ENCODE measurements at regions not wholly inside any gene's neighbourhood (a gene's known extent, or its start where the extent isn't known, plus 50 kb on each side); places are given as distances from the start of the nearest gene placed in this dataset.

- no peak for TF ChIP-seq USF2 (IDR thresholded peaks at IDR 0.05)
- no peak for TF ChIP-seq CBX2 (IDR thresholded peaks at IDR 0.05; ENCODE audit: borderline replicate concordance, low read depth)
- no peak for TF ChIP-seq HMGXB4 (CRISPR knock-in tag; IDR thresholded peaks at IDR 0.05; ENCODE audit: borderline replicate concordance)
- TF ChIP-seq SREBF2 (IDR thresholded peaks at IDR 0.05), result no peak
- no peak for TF ChIP-seq JUNB (IDR thresholded peaks at IDR 0.05)
- TF ChIP-seq FOSL2 (IDR thresholded peaks at IDR 0.05), result no peak
- no peak for TF ChIP-seq FOSL2 (CRISPR knock-in tag; IDR thresholded peaks at IDR 0.05)
- TF ChIP-seq MAX (IDR thresholded peaks at IDR 0.05), result no peak
Observed at GRCh38 chr5:15993334-15993733, 186.3 kb downstream of the MARCHF11 start (continued).

GRCh38 chr5:15992918-15993317 is 186.7 kb downstream of the MARCHF11 start:
- Histone ChIP-seq H3K4me1 (peaks cover 4% of the 10 kb centered on the region; the same call in 1 of the 3 replicates), H3K4me2 (peak overlapping the region; percentile 2; the same call in 1 of the 3 replicates), H3K9me3 (0 out of 3 replicates have a peak, but pooled peaks cover 3% of the 10 kb centered on the region), H3K4me3 (no peak overlapping the region), H3K27ac (no peak overlapping the region)
- no peak for FAIRE-seq
- POLR2A ChIA-PET, result no interaction called here
- CTCF ChIA-PET, result no interaction called here
- WGBS (ENCODE audit: missing lambda C conversion rate), result 13% methylated on average over 2 of the region's 2 CpGs
- no peak for TF ChIP-seq E2F6 (IDR thresholded peaks at IDR 0.05; ENCODE audit: borderline replicate concordance, low read depth)
- TF ChIP-seq HOXB5 (CRISPR knock-in tag; IDR thresholded peaks at IDR 0.05), result no peak
- no peak for TF ChIP-seq ELK1 (IDR thresholded peaks at IDR 0.05; ENCODE audit: low read depth, low read length)
- no peak for TF ChIP-seq EHMT2 (IDR thresholded peaks at IDR 0.05; ENCODE audit: low read depth)
- TF ChIP-seq FOSL2 (IDR thresholded peaks at IDR 0.05), result no peak
- TF ChIP-seq FOSL2 (CRISPR knock-in tag; IDR thresholded peaks at IDR 0.05), result peak; percentile 54
- TF ChIP-seq NFE2L2 (conservative IDR thresholded peaks at IDR 0.05; ENCODE audit: low read length), result peak; percentile 86
- no peak for TF ChIP-seq CEBPB (IDR thresholded peaks at IDR 0.05)
- no peak for TF ChIP-seq POLR2A (IDR thresholded peaks at IDR 0.05; ENCODE audit: low read length)
- TF ChIP-seq MAFK (IDR thresholded peaks at IDR 0.05; ENCODE audit: partially characterized antibody), result peak; percentile 98
- TF ChIP-seq JUN (IDR thresholded peaks at IDR 0.05), result no peak
- TF ChIP-seq MAX (IDR thresholded peaks at IDR 0.05), result no peak
- TF ChIP-seq NR3C1 (IDR thresholded peaks at IDR 0.05), result no peak
- no peak for TF ChIP-seq HES2 (IDR thresholded peaks at IDR 0.05)
- peak in 1 of 2 experiments; percentile 27 for DNase-seq (ENCODE audit: low read depth in 1 of 2, low spot score in 1 of 2)
- 0 out of 6 replicates have a peak, but pooled peaks of 1 of the 2 experiments have one; percentile 24 for ATAC-seq

GRCh38 chr5:15991586-15991985 is 188.0 kb downstream of the MARCHF11 start:
- POLR2A ChIA-PET, result no interaction called here
- CTCF ChIA-PET, result no interaction called here
- TF ChIP-seq TP53 (CRISPR knock-in tag; IDR thresholded peaks at IDR 0.05) (no peak), ELK1 (IDR thresholded peaks at IDR 0.05; ENCODE audit: low read depth, low read length) (no peak)

More at GRCh38 chr5:15991586-15991985, 188.0 kb downstream of the MARCHF11 start:
- ATAC-seq (no peak), DNase-seq (ENCODE audit: low read depth in 1 of 2, low spot score in 1 of 2) (no peak), FAIRE-seq (no peak)
- H3K4me3 ChIP-seq, result no peak overlapping the region
- 0 out of 3 replicates have a peak, but pooled peaks cover 3% of the 10 kb centered on the region for H3K9me3 ChIP-seq
- peaks cover 4% of the 10 kb centered on the region; the same call in 1 of the 3 replicates for H3K4me1 ChIP-seq
- H3K4me2 ChIP-seq, result no peak overlapping the region
- no peak overlapping the region for H3K27ac ChIP-seq
